ENCODE measurements at regions not wholly inside any gene's neighbourhood (a gene's known extent, or its start where the extent isn't known, plus 50 kb on each side); places are given as distances from the start of the nearest gene placed in this dataset.
"Not testable (repeated sequence)": the region's sequence is repeated elsewhere in the genome, so short reads cannot be mapped to it uniquely, and the experiment has no call there.

DNA sequence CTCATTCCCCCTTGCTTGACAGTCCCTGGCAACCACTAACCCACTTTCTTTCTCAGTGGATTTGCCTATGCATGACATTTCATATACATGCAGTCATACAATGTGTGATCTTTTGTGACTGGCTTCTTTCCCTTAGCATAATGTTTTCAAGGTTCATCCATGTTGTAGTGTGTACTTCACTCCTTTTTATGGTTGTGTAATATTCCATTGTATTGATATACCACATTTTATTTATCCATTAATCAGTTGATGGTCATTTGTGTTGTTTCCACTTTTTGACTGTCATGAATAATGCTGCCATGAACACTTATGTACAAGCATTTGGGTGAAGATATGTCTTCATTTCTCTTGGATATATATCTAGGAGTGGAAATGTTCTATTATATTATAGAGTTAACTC lies 127.7 kb upstream of the GRIK3 start:
- DNase-seq (ENCODE audit: low read depth), result no peak

DNA sequence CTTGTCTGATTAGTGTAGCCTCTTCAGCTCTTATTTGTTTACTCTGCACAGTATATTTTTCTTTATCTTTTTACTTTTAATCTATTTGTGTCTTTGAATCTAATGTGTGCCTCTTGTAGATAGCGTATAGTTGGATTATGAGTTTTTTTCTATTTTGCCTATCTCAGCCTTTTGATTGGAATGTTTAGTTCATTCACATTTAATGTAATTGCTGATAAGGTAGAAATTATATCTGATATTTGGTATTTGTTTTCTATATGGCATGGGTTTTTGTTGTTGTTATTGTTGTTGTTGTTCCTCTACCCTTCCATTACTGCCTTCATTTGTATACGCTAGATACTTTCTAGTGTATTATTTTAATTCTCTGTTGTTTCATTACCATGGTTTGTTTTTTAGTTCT lies 131.7 kb upstream of the GRIK3 start:
- no peak for DNase-seq (ENCODE audit: low read depth)

DNA sequence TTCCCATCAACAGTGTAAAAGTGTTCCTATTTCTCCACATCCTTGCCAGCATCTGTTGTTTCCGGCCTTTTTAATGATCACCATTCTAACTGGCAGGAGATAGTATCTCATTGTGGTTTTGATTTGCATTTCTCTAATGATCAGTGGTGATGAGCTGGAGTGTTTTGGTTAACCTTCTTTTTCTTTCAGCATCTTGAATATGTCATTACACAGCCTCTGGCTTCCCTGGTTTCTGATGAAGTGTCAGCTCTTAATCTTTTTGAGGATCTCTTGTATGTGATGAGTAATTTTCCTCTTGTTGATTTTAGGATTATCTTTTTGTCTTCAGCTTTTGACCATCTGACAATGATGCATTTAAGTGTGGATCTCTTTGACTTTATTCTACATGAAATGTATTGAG lies 133.2 kb upstream of the GRIK3 start:
- no peak for DNase-seq (ENCODE audit: low read depth)

DNA sequence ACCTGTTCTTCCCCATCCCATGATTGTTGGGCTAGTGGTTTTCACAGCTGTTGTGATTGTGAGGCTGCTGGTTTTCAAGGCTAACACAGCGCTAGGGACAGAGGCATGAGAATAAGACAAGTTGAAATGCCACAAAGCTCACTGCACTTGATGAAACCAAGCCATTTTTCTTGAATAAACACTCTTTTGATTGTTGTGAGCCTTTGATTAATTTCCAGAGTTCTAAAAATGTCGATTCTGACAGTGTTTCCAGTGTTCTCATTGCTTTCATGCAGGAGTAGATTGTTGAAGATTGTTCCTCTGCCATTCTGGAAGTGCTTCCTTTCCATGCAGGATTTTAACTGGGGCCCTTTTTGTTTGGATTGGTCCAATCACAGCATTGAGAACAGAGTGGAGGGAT lies 134.9 kb upstream of the GRIK3 start:
- DNase-seq (ENCODE audit: low read depth), result no peak

DNA sequence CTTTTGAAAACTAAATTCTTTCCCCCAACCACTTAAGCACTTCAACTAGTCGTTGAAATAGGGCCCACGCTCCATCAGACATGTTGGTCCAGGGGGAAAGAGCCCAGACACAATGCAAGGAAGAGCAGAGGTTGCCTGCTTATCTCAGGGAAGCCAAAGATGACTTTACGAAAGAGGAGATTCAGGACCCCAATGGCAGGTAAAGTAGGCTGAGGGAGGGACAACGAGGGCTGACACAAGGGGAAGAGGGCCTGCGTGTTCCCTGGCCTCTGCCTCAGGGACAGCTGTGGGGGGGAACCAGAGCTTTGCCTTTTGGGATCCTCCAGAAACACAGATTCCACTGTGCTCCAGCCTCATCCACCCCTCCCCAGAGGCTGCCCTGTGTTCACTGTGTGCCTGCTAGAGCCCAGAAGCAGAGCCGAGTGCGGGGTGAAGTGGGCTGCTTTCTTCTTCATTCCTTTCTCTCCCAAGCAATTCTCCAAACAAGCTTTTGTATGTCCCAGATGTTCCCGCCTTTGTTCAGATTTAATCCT lies 135.5 kb upstream of the GRIK3 start:
- DNase-seq (ENCODE audit: low read depth), result no peak

DNA sequence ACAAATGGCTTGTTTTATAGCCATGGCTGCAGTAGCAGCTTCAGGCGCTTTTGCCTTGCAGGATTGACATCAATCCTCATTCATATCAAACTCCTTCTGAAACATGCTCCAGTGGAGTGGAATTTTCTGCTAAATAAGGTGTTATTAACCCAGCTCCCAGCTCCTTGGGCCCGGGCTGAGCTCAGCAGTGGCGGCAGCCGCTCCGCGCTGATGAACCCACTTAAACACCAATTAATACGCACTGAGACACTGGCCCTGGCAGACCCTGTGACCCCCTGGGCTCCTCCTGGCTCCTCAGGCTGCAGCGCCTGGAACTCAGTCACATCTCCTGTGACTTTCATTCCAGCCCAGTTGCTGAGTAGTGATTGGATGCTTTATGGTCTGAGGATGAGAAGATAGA lies 137.4 kb upstream of the GRIK3 start:
- DNase-seq (ENCODE audit: low read depth), result no peak

DNA sequence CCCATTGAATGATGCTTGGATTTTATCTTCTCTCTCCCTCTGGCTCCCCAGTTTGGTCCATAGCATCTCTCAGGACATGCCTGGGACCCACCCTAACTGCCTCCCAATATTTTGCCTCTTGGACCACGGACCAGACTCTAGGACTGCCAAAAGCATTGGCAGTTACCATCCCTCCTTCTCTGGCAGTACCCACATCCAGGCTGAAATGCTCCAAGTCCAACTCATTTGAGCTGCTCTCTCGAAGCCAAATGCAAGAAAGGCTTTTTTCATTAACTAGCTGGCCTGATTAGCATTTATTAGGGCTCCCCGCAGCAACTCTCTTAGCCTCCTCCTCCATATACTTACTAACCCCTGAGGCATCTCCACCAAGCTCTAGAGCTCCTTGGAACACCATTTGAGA lies 140.0 kb upstream of the GRIK3 start:
- DNase-seq (ENCODE audit: low read depth), result no peak

DNA sequence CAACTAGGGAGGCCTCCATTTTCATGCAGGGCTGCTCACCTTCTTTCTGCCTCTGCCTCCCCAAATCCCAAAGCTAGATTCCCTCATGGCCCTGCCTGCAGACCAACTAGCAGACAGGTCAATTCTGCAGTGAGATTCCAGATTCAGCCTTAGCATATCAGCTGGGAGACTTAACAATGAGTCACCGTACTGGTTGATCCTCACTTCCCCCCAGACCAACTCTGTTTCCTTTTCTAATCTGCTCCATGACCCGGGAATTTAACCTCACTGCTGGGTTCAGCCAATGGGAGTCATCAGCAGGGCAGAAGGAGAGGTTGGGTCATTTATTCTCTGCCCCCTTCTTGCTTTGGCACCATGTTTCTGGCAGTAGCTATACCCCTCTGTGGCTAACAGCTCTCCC lies 140.6 kb upstream of the GRIK3 start:
- DNase-seq (ENCODE audit: low read depth), result peak; percentile 27

DNA sequence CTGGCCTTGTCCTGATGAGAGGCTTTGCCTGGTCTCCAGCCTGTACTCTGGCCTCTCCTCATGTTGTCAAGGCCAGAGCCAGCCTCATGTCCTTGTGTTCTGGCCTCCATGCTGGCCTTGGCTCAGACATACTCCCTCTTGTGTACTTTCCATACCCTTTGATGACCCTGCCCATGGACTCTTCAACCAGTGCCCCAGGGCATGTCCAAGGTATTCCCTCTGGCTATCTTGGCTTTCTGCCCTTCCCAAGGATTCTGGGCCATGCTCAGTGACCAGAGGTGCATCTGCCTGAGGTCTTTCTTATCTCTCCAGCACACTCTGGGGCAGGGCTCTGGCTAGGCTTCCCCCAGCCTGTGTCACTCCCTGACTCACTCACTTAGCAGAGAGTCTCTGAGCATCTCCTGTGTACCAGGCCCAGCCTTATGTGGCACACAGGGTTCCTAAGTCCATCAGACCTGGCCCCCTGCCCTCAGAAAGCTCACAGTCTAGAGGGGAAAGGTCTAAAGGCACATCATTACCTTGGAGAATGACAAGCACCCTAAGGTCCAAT lies 141.4 kb upstream of the GRIK3 start:
- no peak for DNase-seq (ENCODE audit: low read depth)

DNA sequence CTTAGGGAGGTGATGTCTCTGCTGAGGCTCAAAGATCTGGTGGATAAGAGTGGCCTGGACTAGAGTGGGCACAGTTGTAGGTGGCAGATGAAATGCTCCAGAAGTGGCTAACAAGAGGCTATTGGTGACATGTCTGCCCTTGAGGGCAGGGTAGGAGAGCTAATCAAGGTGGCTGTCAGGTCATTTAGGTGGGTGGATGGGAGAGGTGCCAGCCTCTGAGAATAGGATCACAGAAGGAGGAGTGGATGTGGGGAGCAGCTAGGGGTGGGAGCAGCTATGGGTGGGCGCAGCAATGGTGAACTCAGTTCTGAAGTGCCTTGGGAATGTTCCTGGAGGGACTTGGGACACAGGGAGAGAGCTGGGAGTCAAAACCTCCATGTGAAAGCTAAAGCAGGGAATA lies 142.0 kb upstream of the GRIK3 start:
- no peak for DNase-seq (ENCODE audit: low read depth)

DNA sequence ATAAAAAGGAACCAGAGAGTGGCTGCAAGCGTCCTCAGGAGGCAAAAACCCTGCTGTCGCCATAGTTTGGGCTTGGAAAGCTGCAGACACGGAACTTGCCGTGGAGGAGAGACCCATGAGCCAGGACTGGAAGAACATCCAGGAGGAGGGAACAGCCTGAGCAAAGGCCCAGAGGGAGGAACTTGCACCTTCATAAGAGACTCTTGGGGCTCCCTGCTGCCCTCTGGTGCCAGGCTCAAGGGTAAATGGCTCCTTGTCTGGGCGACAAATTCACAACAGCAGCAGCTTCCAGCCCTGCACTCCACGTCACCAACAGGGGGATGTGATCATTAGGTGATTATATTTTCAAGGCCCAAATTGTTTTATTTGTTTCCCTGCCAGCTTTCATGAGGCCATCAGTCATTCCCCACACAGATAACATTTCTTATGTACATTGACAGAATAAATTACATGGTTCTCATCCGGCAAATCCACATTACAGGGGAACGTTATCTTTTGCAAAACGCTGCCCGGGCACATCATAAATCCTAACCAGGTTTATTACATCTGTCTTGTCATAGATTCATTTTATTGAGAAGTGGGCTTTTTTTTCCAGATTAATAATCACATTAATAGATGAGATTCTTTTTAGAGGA lies 143.0 kb upstream of the GRIK3 start:
- DNase-seq (ENCODE audit: low read depth), result peak; percentile 35

DNA sequence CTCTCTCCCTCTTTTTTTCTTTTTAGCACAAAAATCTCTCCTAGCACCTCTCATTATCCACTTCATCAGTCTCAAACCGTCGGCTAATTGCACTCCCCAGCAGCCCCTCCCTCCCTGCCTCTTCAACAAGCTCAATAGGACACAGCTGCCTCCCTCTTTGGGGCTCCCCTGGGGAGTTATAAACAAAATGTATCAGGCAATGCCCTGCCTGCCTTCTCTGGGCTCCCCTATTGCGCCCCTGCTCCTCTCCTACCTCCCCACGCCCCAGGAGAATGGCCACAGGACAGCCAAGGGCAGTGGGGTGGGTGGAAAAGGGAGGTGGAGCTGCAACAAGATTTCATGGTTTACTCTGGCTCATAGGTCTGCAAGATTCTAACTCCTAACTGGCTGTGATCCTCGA lies 147.1 kb upstream of the GRIK3 start:
- no peak for DNase-seq (ENCODE audit: low read depth)

DNA sequence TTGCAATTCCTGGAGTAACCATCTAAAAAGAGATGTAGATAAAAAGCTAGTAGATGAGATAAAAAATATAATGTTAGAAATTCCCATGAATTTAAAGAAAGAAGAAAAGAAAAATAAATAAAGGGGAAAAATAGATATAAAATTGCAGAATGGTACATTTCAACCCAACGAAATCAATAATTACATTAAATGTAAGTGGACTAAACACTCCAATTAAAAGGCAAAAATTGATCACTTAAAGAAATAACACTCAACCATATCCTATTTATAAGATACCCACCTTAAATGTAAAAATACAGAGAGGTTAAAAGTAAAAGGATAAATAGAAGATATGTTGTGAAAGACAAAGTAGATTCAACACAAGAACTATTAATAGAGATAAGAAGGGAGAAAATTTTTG lies 150.5 kb upstream of the GRIK3 start:
- no peak for DNase-seq (ENCODE audit: low read depth)

DNA sequence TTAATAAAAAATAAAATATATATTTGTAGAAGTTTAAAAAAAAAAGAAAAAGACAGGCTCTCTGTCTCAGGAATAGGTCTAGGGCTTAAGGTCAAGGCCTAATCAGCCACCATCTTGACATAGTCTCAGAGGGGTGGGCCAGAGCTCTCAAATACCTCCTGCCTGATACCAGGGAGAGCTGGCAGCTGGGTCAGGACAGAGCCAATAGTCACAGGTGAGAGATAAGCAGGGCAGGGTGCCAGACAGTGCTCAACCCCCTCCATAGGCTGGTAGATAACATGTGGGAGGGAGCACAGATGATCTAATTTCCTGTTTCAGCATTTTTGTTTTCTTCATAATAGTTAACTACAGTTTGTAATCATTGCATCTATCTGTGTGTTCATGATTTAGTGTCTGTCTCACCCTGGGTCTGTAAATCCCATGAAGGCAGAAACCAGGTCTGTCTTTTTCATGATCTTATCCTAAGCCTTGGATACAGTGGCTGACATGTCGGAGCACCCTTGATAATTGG lies 152.0 kb upstream of the GRIK3 start:
- DNase-seq (ENCODE audit: low read depth), result no peak

DNA sequence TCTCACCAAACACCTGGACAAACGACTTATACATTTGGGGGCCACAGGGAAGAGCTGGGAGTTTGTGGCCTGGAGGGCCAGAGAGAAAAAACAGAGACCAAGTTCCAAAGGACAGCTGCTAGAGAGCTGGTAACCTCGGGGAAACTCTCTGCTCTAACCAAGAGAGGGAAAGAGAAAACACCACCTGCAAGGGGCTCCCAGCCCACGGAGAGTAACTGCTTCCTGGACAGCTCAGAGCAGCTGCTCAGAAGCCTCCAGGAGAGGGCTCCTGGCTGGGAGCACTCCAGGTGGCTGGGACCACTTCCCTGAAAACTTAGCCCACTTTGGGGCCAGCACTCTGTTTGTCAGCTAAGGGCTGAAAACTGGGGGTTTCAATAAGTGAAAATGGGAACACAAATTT lies 154.8 kb upstream of the GRIK3 start:
- no peak for DNase-seq (ENCODE audit: low read depth)

DNA sequence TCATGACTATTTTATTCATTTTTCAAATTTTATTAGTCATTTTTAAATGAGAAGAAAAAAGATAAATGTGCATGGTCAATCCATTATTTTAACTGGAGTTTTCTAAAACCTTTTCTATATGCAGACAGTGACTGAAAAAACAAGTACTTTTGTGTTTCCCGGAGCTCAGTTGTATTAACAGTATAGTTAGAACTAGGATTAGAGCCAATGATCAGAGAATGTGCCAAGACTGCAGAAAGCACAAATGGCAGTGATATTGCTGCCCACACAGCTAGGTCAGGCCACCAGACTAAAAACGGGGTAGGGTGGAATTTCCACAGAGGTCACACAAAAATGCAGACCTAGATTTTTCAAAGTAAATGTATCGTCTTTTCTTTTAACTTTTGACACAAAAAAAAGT lies 163.1 kb upstream of the GRIK3 start:
- no peak for DNase-seq (ENCODE audit: low read depth)

DNA sequence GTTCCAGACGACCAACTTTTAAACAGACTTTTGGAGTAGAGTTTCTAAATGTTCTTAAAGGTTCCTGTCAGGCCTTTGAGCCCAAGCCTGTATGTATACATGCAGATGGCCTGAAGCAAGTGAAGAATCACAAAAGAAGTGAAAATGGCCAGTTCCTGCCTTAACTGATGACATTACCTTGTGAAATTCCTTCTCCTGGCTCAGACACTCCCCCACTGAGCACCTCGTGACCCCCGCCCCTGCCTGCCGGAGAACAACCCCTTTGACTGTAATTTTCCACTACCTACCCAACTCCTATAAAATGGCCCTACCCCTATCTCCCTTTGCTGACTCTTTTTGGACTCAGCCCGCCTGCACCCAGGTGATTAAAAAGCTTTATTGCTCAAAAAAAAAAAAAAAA lies 180.0 kb upstream of the GRIK3 start:
- not testable (repeated sequence) for DNase-seq (ENCODE audit: low read depth)

DNA sequence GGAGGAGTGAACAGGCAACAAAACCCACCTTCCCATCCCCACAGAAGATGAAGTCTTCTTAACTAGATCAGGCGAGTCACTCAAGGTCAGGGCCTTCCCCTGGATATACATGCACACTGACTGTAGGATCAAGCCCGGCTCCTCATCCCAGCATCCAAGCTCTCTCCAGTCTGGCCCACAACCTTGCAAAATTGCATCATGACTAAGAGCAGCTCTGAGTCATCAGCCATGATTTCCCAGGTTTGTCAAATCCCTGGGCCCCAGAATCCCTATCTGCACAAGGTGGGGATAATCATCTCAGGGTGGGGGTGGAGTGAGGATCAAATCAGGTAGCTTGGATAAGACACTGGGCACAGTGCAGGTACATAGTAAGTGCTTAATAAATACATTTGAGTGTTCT lies 199.3 kb upstream of the GRIK3 start:
- peak; percentile 5 for DNase-seq (ENCODE audit: low read depth)

DNA sequence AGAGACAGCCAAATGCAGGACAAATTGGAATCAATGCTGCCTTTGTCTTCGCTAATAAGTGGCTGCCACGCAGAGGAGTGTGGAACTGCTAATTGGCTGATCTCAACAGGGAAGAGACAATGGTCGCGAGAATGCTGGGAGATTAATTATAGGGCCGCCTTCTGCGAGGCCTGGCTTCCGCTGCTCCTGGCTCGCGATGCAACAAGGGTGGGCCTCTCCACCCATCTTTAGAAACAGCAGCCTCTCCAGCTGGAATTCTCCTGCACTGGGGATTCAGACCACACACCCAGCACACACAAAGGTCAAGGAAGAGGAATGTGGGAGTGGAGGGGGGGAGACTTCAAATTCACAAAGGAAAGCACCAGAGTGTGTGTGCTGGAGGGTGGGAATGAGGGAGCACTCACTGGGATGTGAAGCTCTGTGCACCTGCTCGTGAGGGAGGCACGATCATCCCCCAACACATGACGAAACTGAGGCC lies 200.7 kb upstream of the GRIK3 start:
- no peak for DNase-seq (ENCODE audit: low read depth)

DNA sequence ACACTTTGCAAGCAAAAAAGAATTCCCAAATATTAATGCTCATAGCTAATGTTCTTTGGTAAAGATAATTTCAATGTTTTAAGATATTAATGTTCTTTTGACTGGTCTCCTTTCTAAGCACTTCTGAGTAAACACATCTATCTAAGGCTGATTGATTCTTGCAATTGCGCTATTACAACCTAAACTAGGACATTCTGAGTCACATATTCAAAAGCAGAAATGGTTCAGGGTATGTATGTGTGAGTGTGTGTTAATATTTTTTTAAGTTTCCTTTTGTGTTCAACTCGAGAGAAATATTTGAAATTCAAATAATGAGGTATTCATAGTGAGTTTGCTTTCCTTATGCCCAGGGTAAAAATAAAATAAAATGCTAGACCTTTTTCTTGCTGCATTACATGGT lies 203.6 kb upstream of the GRIK3 start:
- DNase-seq (ENCODE audit: low read depth), result no peak

DNA sequence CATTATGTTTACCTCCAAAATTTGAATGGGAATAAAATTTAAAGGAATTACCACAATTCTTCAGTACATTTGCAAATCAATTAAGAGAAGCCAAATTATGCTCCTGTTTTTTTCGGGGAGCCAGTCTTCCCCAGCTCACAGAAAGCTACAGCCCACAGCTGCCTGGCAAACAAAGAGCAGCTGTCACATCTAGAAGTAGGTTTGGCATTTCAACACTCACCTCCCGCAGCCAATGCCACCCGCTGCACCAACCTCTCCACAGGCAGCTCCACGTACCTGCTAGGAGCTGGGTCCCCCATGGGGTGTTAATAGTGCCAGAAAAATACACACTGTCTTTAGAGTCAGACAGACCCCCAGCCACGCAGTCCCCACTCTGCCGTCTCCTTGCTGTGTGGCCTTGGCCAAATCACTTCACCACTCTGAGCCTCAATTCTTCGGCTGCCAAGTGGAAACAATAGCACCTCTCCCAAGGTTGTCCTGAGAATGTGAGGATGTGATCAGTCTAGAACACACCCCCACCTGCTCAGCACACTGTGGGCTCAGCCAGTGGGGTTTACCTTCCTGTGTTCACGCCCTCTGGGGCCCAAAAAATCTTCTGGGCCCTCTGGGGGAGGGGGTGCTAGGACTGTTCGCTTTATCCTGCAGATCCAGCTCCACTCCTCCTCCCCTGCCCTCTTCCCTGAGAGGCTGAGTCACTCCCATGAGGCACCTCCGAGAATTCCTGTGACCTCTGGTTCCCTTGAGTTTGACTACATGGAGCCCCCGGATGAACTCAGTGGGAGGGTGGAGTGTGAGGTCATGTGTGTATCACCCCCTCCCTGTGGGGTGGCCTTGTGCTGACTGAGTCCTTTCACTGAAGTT lies 204.3 kb upstream of the GRIK3 start:
- DNase-seq (ENCODE audit: low read depth), result no peak

DNA sequence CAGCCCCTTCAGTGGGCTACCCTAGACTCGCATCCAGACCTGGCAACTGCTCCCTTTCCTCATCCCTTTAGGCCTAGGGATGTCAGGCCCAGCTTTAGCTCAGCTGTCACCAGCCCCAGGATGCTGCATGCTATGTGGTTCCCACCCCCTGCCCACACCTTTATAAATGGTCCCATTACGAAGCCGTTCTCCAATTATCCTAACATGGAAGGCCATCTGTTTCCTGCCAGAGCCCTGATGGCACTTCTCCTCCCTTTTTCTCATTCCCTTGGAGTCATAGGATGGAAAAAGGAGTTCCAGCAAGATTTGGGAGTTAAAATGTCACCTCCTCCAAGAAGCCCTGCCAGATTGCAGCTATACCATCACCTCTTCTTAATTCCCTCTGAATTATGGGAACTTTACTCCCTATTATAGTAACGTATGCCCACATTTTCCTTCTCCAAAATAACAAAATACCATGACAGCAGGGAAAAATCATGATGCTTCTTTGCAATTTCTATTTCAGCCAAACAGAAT lies 205.0 kb upstream of the GRIK3 start:
- no peak for DNase-seq (ENCODE audit: low read depth)

DNA sequence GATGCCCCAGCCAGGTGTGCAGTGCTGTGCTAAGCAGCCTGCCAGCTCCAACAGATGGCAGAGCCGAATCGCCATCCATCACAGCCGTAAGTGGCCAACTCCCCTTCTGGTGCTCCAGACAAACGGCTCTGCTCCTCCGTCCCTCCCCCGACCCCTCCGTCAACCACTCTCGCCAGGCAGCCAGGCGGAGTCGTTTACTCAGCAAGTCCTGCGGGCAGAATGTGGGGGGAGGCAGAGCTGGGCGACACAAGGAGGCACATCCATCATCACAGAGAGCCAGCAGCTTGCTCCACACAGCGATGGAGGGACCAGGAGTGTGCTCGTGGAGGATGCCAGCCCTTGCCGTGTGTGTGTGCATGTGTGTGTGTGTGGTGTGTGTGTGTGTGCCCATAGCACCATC lies 206.6 kb upstream of the GRIK3 start:
- DNase-seq (ENCODE audit: low read depth), result no peak

All from iris pigment epithelial cell (primary cell).